Natural killer cell (primary cell): ENCODE measurements at regions not wholly inside any gene's neighbourhood (a gene's known extent, or its start where the extent isn't known, plus 50 kb on each side); places are given as distances from the start of the nearest gene placed in this dataset.

ENCODE experiments used
- ATAC-seq, 3 donors: fragments of 150-1000 bp in 2 of 3; fragments of 200-7000 bp in 1 of 3; cut with Tn5 transposase; 1 replicate in 1 of 3; 2 replicates in 2 of 3; pipeline ENCODE4 v1.10.0; 2021; ENCODE audit warnings: mild to moderate bottlenecking in 2 of 3, moderate library complexity in 2 of 3
- DNase-seq, 2 donors: peaks; one replicate each; pipeline versions ENCODE4 v3.0.0 to v3.0.0-alpha.2; 2013 to 2021; ENCODE audit warnings: mixed read lengths in 1 of 2
- H3K27ac ChIP-seq: one replicate; pipeline ENCODE4 v1.5.1; 2013; ENCODE audit warnings: mild to moderate bottlenecking, low read length
- H3K27me3 ChIP-seq: one replicate; pipeline ENCODE4 v1.6.1; 2013; ENCODE audit warnings: low read length; ENCODE audit not compliant: control insufficient read depth, insufficient read depth
- H3K36me3 ChIP-seq: one replicate; pipeline ENCODE4 v1.6.1; 2013; ENCODE audit warnings: low read length; ENCODE audit not compliant: control insufficient read depth, insufficient read depth
- H3K4me1 ChIP-seq: one replicate; pipeline ENCODE4 v1.6.1; 2013; ENCODE audit warnings: low read length; ENCODE audit not compliant: control insufficient read depth, insufficient read depth
- H3K4me3 ChIP-seq: one replicate; pipeline ENCODE4 v1.5.1; 2013; ENCODE audit warnings: low read length
- H3K9me3 ChIP-seq: one replicate; pipeline ENCODE4 v1.6.1; 2013; ENCODE audit warnings: low read length; ENCODE audit not compliant: control insufficient read depth, insufficient read depth
- H3K27ac Mint-ChIP-seq, 2 donors: one replicate each; pipeline ENCODE4 v1.8.0; 2022; ENCODE audit warnings: mild to moderate bottlenecking in 2 of 2, mixed read lengths in 2 of 2, moderate library complexity in 1 of 2
- H3K27me3 Mint-ChIP-seq, 2 donors: one replicate each; pipeline ENCODE4 v1.8.0; 2022; ENCODE audit warnings: low read depth in 2 of 2, mixed read lengths in 2 of 2
- H3K36me3 Mint-ChIP-seq: one replicate; pipeline ENCODE4 v1.8.0; 2022; ENCODE audit warnings: mixed read lengths
- H3K4me1 Mint-ChIP-seq, 2 donors: one replicate each; pipeline ENCODE4 v1.8.0; 2022; ENCODE audit warnings: mixed read lengths in 2 of 2
- H3K4me3 Mint-ChIP-seq: one replicate; pipeline ENCODE4 v1.8.0; 2022; ENCODE audit warnings: mild to moderate bottlenecking, moderate library complexity, mixed read lengths
- H3K9me3 Mint-ChIP-seq, 2 donors: one replicate each; pipeline ENCODE4 v1.8.0; 2022; ENCODE audit warnings: mixed read lengths in 2 of 2
- WGBS: methylation state at CpG from one replicate; pipeline ENCODE4 v1.1.7; 2013; ENCODE audit warnings: missing lambda C conversion rate; ENCODE audit not compliant: insufficient coverage; 5-methylcytosine and 5-hydroxymethylcytosine counted together
- intact Hi-C: fragments of 100-400 bp; cut with micrococcal nuclease; formaldehyde crosslinking; loops from one replicate; pipeline ENCODE4 v1.14.2; 2022
- TF ChIP-seq, protein P1 (sequence below): fragments of 200-600 bp; IDR thresholded peaks from one replicate; pipeline ENCODE4 v1.8.0; 2022; ENCODE audit warnings: antibody characterized with exemption

GRCh38 chr18:6579486-6579885 is 150.0 kb upstream of the ARHGAP28 start:
- no peak overlapping the region for H3K4me3 Mint-ChIP-seq

GRCh38 chr18:6580401-6580800 is 149.1 kb upstream of the ARHGAP28 start:
- no peak overlapping the region for H3K27ac Mint-ChIP-seq
- no peaks in the 10 kb centered on the region for H3K36me3 ChIP-seq
- DNase-seq = no peak
- H3K27me3 ChIP-seq = no peaks in the 10 kb centered on the region
- H3K27me3 Mint-ChIP-seq = no peaks in the 10 kb centered on the region
- H3K4me1 ChIP-seq = no peaks in the 10 kb centered on the region
- intact Hi-C loops = no loop called here
- peaks cover 7% of the 10 kb centered on the region for H3K9me3 ChIP-seq
- TF ChIP-seq, protein P1, sequence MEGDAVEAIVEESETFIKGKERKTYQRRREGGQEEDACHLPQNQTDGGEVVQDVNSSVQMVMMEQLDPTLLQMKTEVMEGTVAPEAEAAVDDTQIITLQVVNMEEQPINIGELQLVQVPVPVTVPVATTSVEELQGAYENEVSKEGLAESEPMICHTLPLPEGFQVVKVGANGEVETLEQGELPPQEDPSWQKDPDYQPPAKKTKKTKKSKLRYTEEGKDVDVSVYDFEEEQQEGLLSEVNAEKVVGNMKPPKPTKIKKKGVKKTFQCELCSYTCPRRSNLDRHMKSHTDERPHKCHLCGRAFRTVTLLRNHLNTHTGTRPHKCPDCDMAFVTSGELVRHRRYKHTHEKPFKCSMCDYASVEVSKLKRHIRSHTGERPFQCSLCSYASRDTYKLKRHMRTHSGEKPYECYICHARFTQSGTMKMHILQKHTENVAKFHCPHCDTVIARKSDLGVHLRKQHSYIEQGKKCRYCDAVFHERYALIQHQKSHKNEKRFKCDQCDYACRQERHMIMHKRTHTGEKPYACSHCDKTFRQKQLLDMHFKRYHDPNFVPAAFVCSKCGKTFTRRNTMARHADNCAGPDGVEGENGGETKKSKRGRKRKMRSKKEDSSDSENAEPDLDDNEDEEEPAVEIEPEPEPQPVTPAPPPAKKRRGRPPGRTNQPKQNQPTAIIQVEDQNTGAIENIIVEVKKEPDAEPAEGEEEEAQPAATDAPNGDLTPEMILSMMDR = no peak
- no peak overlapping the region for H3K4me3 Mint-ChIP-seq
- ATAC-seq = no peak
- H3K9me3 Mint-ChIP-seq = peaks cover 6 to 13% of the 10 kb centered on the region in 2 donors
- no peaks in the 10 kb centered on the region for H3K4me1 Mint-ChIP-seq
- no peaks in the 10 kb centered on the region for H3K36me3 Mint-ChIP-seq
- no peak overlapping the region for H3K27ac ChIP-seq
- no peak overlapping the region for H3K4me3 ChIP-seq
- 86% methylated on average over 1 of the region's 1 CpG for WGBS

More at GRCh38 chr18:6579486-6579885, 150.0 kb upstream of the ARHGAP28 start:
- Mint-ChIP-seq H3K27ac (no peak overlapping the region), H3K36me3 (no peaks in the 10 kb centered on the region), H3K9me3 (peaks cover 3 to 11% of the 10 kb centered on the region in 2 donors), H3K4me1 (no peaks in the 10 kb centered on the region), H3K27me3 (no peaks in the 10 kb centered on the region)
- Histone ChIP-seq H3K27me3 (no peaks in the 10 kb centered on the region), H3K4me1 (no peaks in the 10 kb centered on the region), H3K9me3 (peaks cover 7% of the 10 kb centered on the region), H3K36me3 (no peaks in the 10 kb centered on the region), H3K4me3 (no peak overlapping the region), H3K27ac (no peak overlapping the region)
- ATAC-seq (no peak), DNase-seq (no peak)
- WGBS = 44% methylated on average over 3 of the region's 5 CpGs
- intact Hi-C loops = no loop called here
- TF ChIP-seq, protein P1 = no peak

DNA sequence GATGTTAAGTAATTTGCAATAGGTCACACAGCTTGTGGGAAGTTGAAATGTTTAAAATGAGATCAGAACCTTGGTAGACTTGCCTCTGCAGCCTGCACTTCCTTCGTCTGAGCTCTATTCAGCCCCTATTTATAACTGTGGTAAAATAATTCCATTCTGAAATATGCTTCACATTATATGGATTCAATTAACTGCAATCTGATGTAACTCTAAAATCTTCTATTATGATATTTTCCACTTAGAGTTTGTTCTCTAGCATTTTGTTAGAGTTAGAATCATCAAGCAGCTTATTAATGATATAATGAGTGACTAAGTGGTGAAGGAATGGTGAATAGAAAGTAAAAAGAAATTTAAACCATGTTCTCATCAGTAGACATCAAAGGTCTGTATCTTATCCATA is 139.6 kb upstream of the ARHGAP28 start:
- no peak for ATAC-seq

GRCh38 chr18:6590326-6590725 is 139.2 kb upstream of the ARHGAP28 start:
- TF ChIP-seq, protein P1 = no peak
- no peak overlapping the region for H3K4me3 ChIP-seq
- no peak for ATAC-seq
- WGBS = 71% methylated on average over 3 of the region's 3 CpGs
- H3K36me3 ChIP-seq = no peaks in the 10 kb centered on the region
- H3K9me3 ChIP-seq = no peaks in the 10 kb centered on the region
- intact Hi-C loops = no loop called here
- DNase-seq = no peak
- peaks cover 0 to 4% of the 10 kb centered on the region in 2 donors for H3K9me3 Mint-ChIP-seq
- no peak overlapping the region for H3K4me3 Mint-ChIP-seq
- H3K27me3 Mint-ChIP-seq = peaks cover 0 to 3% of the 10 kb centered on the region in 2 donors
- H3K27ac ChIP-seq = no peak overlapping the region
- H3K4me1 Mint-ChIP-seq = no peaks in the 10 kb centered on the region
- no peaks in the 10 kb centered on the region for H3K4me1 ChIP-seq
- no peaks in the 10 kb centered on the region for H3K27me3 ChIP-seq
- no peak overlapping the region for H3K27ac Mint-ChIP-seq
- H3K36me3 Mint-ChIP-seq = no peaks in the 10 kb centered on the region

More for the DNA sequence above, 139.6 kb upstream of the ARHGAP28 start:
- Mint-ChIP-seq H3K9me3 (peaks cover 0 to 4% of the 10 kb centered on the region in 2 donors), H3K27ac (no peak overlapping the region), H3K4me1 (no peaks in the 10 kb centered on the region), H3K4me3 (no peak overlapping the region), H3K27me3 (peaks cover 0 to 3% of the 10 kb centered on the region in 2 donors), H3K36me3 (no peaks in the 10 kb centered on the region)
- WGBS = 100% methylated on average over 1 of the region's 1 CpG
- Histone ChIP-seq H3K4me1 (no peaks in the 10 kb centered on the region), H3K4me3 (no peak overlapping the region), H3K9me3 (no peaks in the 10 kb centered on the region), H3K27me3 (no peaks in the 10 kb centered on the region), H3K36me3 (no peaks in the 10 kb centered on the region), H3K27ac (no peak overlapping the region)
- intact Hi-C loops = no loop called here
- no peak for DNase-seq
- TF ChIP-seq, protein P1 = no peak
